MM.1S (cell line): ENCODE measurements at regions not wholly inside any gene's neighbourhood (a gene's known extent, or its start where the extent isn't known, plus 50 kb on each side); places are given as distances from the start of the nearest gene placed in this dataset.

Source experiments
- CTCF ChIP-seq: fragments of 300-600 bp; sonication (generic); IDR thresholded peaks from 2 replicates; pipeline ENCODE4 v1.5.1; 2016; ENCODE audit warnings: antibody characterized with exemption, low read length, mixed read lengths
- EZH2 ChIP-seq: fragments of 300-600 bp; sonication (generic); optimal IDR thresholded peaks from 2 replicates; pipeline ENCODE3; 2017; ENCODE audit warnings: low read depth, mild to moderate bottlenecking, antibody characterized with exemption, low read length, mixed read lengths
- EZH2phosphoT487 ChIP-seq: fragments of 300-600 bp; sonication (generic); IDR thresholded peaks from 2 replicates; pipeline ENCODE4 v1.6.1; 2018; ENCODE audit warnings: antibody characterized with exemption, low read length

GRCh38 chr16:80019395-80019794 is 418.9 kb upstream of the MAF start:
- TF ChIP-seq CTCF: no peak
- no peak for TF ChIP-seq EZH2phosphoT487
- TF ChIP-seq EZH2: no peak
